Keratinocyte (primary cell): ENCODE measurements at regions not wholly inside any gene's neighbourhood (a gene's known extent, or its start where the extent isn't known, plus 50 kb on each side); places are given as distances from the start of the nearest gene placed in this dataset.

Source experiments
- EZH2 ChIP-seq: IDR thresholded peaks from one replicate; pipeline ENCODE4 v1.6.1; 2012; ENCODE audit warnings: inconsistent platforms, mild to moderate bottlenecking, low read length, moderate library complexity
- TF ChIP-seq, protein P1 (sequence below), 3 experiments: IDR thresholded peaks in 1 of 3; conservative IDR thresholded peaks in 1 of 3; optimal IDR thresholded peaks in 1 of 3; 2 replicates in 2 of 3; 3 replicates in 1 of 3; pipeline versions ENCODE3 to v1.5.1; 2011; ENCODE audit warnings: low read length in 3 of 3, mild to moderate bottlenecking in 3 of 3, moderate library complexity in 2 of 3, control low read depth in 1 of 3, inconsistent platforms in 1 of 3; ENCODE audit not compliant: insufficient read depth in 2 of 3; ENCODE audit errors: extremely low read depth in 1 of 3

DNA sequence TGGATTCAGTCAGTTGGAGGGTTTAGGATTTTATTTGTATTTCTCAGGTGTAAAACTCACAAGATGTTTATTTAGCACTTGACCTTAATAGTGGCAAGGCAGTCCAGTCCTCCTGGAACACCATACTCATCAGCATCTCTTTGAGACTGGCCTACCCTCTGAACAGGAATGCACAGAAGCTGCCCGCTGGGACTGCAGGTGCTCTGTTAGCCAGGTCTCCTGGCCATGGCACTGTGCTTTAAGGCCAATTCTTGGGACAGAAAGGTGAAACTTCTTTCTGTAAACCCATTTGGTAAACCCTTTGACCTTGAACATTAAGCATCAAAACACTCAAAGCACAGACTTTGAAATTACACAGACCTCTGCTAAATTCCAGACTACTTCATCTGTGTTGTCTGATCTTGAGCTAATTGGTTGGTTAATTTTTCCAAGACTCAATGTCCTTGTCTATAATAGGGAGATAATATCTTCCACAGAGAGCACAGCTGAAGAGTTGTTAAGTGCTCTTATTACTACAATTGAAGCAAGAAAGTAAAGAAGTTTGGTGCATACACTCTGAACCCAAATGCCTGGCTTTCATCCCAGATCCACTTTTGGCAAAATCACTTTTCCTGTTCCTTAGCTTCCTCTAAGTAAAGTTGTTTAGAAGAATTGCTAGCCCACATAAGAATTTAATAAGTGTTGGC lies 54.9 kb upstream of the NT5E start:
- TF ChIP-seq, protein P1, sequence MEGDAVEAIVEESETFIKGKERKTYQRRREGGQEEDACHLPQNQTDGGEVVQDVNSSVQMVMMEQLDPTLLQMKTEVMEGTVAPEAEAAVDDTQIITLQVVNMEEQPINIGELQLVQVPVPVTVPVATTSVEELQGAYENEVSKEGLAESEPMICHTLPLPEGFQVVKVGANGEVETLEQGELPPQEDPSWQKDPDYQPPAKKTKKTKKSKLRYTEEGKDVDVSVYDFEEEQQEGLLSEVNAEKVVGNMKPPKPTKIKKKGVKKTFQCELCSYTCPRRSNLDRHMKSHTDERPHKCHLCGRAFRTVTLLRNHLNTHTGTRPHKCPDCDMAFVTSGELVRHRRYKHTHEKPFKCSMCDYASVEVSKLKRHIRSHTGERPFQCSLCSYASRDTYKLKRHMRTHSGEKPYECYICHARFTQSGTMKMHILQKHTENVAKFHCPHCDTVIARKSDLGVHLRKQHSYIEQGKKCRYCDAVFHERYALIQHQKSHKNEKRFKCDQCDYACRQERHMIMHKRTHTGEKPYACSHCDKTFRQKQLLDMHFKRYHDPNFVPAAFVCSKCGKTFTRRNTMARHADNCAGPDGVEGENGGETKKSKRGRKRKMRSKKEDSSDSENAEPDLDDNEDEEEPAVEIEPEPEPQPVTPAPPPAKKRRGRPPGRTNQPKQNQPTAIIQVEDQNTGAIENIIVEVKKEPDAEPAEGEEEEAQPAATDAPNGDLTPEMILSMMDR (optimal IDR thresholded peaks at IDR 0.05 in 1 of 3, IDR thresholded peaks at IDR 0.05 in 1 of 3, conservative IDR thresholded peaks at IDR 0.05 in 1 of 3; ENCODE audit: extremely low read depth in 1 of 3, insufficient read depth in 2 of 3, low read length in 3 of 3), result no peak
- no peak for TF ChIP-seq EZH2
